GM21390 (cell line): ENCODE measurements at regions not wholly inside any gene's neighbourhood (a gene's known extent, or its start where the extent isn't known, plus 50 kb on each side); places are given as distances from the start of the nearest gene placed in this dataset.
"Not testable (repeated sequence)": the region's sequence is repeated elsewhere in the genome, so short reads cannot be mapped to it uniquely, and the experiment has no call there.

Source experiments
- ATAC-seq: cut with Tn5 transposase; IDR thresholded peaks from one replicate; pipeline ENCODE4 v1.9.1; 2021; ENCODE audit not compliant: unreplicated experiment

GRCh38 chr10:3879073-3879472 lies 94.1 kb upstream of the KLF6 start:
- ATAC-seq, result no peak

GRCh38 chr10:3877211-3878000 lies 92.4 kb upstream of the KLF6 start:
- no peak for ATAC-seq

- no peak for ATAC-seq
Observed at GRCh38 chr10:3876350-3876962, 91.4 kb upstream of the KLF6 start.

- no peak for ATAC-seq
Observed at GRCh38 chr10:3875842-3876235, 90.8 kb upstream of the KLF6 start.

GRCh38 chr10:3874990-3875841 lies 90.2 kb upstream of the KLF6 start:
- ATAC-seq, result peak; percentile 72

- not testable (repeated sequence) for ATAC-seq
Observed at GRCh38 chr10:3874610-3874989, 89.6 kb upstream of the KLF6 start.

- peak; percentile 62 for ATAC-seq
Observed at GRCh38 chr10:3873728-3874461, 88.9 kb upstream of the KLF6 start.

- ATAC-seq, result no peak
Observed at GRCh38 chr10:3872712-3873329, 87.8 kb upstream of the KLF6 start.

GRCh38 chr10:3871424-3871996 lies 86.5 kb upstream of the KLF6 start:
- no peak for ATAC-seq

GRCh38 chr10:3869036-3869435 lies 84.0 kb upstream of the KLF6 start:
- ATAC-seq, result no peak

GRCh38 chr10:3868271-3868664 lies 83.3 kb upstream of the KLF6 start:
- ATAC-seq, result no peak

GRCh38 chr10:3867454-3868270 lies 82.7 kb upstream of the KLF6 start:
- no peak for ATAC-seq

- peak; percentile 45 for ATAC-seq
Observed at GRCh38 chr10:3866332-3866731, 81.3 kb upstream of the KLF6 start.

GRCh38 chr10:3865565-3865964 lies 80.6 kb upstream of the KLF6 start:
- ATAC-seq, result no peak

- ATAC-seq, result no peak
Observed at GRCh38 chr10:3861795-3862194, 76.8 kb upstream of the KLF6 start.

- no peak for ATAC-seq
Observed at GRCh38 chr10:3858051-3858845, 73.2 kb upstream of the KLF6 start.

GRCh38 chr10:3857318-3857717 lies 72.3 kb upstream of the KLF6 start:
- ATAC-seq, result no peak

GRCh38 chr10:3856593-3856992 lies 71.6 kb upstream of the KLF6 start:
- ATAC-seq, result no peak
